PC-3 (cell line): ENCODE measurements at regions not wholly inside any gene's neighbourhood (a gene's known extent, or its start where the extent isn't known, plus 50 kb on each side); places are given as distances from the start of the nearest gene placed in this dataset.

Source experiments
- ATAC-seq: fragments of 200-7000 bp; cut with Tn5 transposase; 2 replicates; pipeline ENCODE4 v1.9.1; 2020; ENCODE audit warnings: mild to moderate bottlenecking, moderate library complexity
- BruUV-seq: library from RNA; stranded (reverse); fragments of 400-500 nt; replicated peaks from 2 replicates; lab custom pipeline; 2021; lab: Mats Ljungman, UMichigan
- CTCF ChIA-PET: fragments of 300-600 bp; sonication (Branson Sonifier 250); formaldehyde crosslinking; loops from one replicate; lab custom pipeline; 2022; ENCODE audit warnings: antibody characterized with exemption; lab: Charles Lee
- POLR2A ChIA-PET: fragments of 300-600 bp; sonication (Branson Sonifier 250); formaldehyde crosslinking; loops from one replicate; lab custom pipeline; 2022; ENCODE audit warnings: antibody characterized with exemption; ENCODE audit not compliant: unreplicated experiment; lab: Charles Lee
- DNase-seq: peaks from one replicate; pipeline ENCODE4 v3.0.0-alpha.2; 2015
- H2AFZ ChIP-seq: fragments of 300-600 bp; sonication (generic); 2 replicates; pipeline ENCODE4 v1.6.0; 2016; ENCODE audit warnings: antibody characterized with exemption, low read length
- H3F3A ChIP-seq: fragments of 300-600 bp; sonication (generic); one replicate; pipeline ENCODE4 v1.6.0; 2017; ENCODE audit warnings: antibody characterized with exemption, low read length, control low read depth, mild to moderate bottlenecking; ENCODE audit not compliant: unreplicated experiment
- H3K27ac ChIP-seq: fragments of 300-600 bp; sonication (generic); 2 replicates; pipeline ENCODE4 v1.5.1; 2016; ENCODE audit warnings: mild to moderate bottlenecking, low read length
- H3K27me3 ChIP-seq: fragments of 300-600 bp; sonication (generic); 2 replicates; pipeline ENCODE4 v1.6.1; 2016; ENCODE audit warnings: low read length, mixed read lengths
- H3K36me3 ChIP-seq: fragments of 300-600 bp; sonication (generic); 2 replicates; pipeline ENCODE4 v1.6.1; 2016; ENCODE audit warnings: low read depth, mixed run types, low read length, mixed read lengths
- H3K4me1 ChIP-seq: fragments of 300-600 bp; sonication (generic); 2 replicates; pipeline ENCODE4 v1.5.1; 2016; ENCODE audit warnings: low read length; ENCODE audit not compliant: insufficient read depth
- H3K4me2 ChIP-seq: fragments of 300-600 bp; sonication (generic); 2 replicates; pipeline ENCODE4 v1.6.0; 2016; ENCODE audit warnings: low read length
- H3K4me3 ChIP-seq: fragments of 300-600 bp; sonication (generic); 2 replicates; pipeline ENCODE4 v1.5.1; 2016; ENCODE audit warnings: mild to moderate bottlenecking, low read length, mixed read lengths
- H3K79me2 ChIP-seq: fragments of 300-600 bp; sonication (generic); 2 replicates; pipeline ENCODE4 v1.6.1; 2017; ENCODE audit warnings: low read length, mixed read lengths
- H3K9ac ChIP-seq: fragments of 300-600 bp; sonication (generic); 2 replicates; pipeline ENCODE4 v1.6.0; 2016; ENCODE audit warnings: mild to moderate bottlenecking, low read length
- H3K9me2 ChIP-seq: fragments of 300-600 bp; sonication (generic); replicated peaks from 2 replicates; pipeline ENCODE4 v1.6.1; 2016; ENCODE audit warnings: mixed run types, low read length, mixed read lengths
- H3K9me3 ChIP-seq: fragments of 300-600 bp; sonication (generic); 2 replicates; pipeline ENCODE4 v1.6.1; 2016; ENCODE audit warnings: low read length, mixed read lengths
- H4K20me1 ChIP-seq: fragments of 300-600 bp; sonication (generic); 2 replicates; pipeline ENCODE4 v1.6.1; 2016; ENCODE audit warnings: low read length, mixed read lengths
- CTCF ChIP-seq: fragments of 300-600 bp; sonication (generic); conservative IDR thresholded peaks from 2 replicates; pipeline ENCODE4 v1.5.1; 2017; ENCODE audit warnings: antibody characterized with exemption, low read depth, mild to moderate bottlenecking, low read length
- EZH2 ChIP-seq: fragments of 300-600 bp; sonication (generic); IDR thresholded peaks from one replicate; pipeline ENCODE4 v1.6.1; 2017; ENCODE audit warnings: antibody characterized with exemption, mild to moderate bottlenecking, low read length; ENCODE audit not compliant: unreplicated experiment
- EZH2phosphoT487 ChIP-seq: fragments of 300-600 bp; sonication (generic); IDR thresholded peaks from 2 replicates; pipeline ENCODE4 v1.6.1; 2018; ENCODE audit warnings: mild to moderate bottlenecking, antibody characterized with exemption, low read length, borderline replicate concordance
- intact Hi-C: fragments of 100-400 bp; cut with micrococcal nuclease; formaldehyde crosslinking; loops from 2 replicates; pipeline ENCODE4 v1.9.0; 2023

GRCh38 chr13:76729691-76730090 is 156.5 kb downstream of the KCTD12 start:
- H2AFZ ChIP-seq: no peak overlapping the region
- H3K79me2 ChIP-seq: no peaks in the 10 kb centered on the region
- no peak overlapping the region for H3K4me3 ChIP-seq
- H3K36me3 ChIP-seq: no peaks in the 10 kb centered on the region
- ChIA-PET POLR2A (no interaction called here), CTCF (no interaction called here)
- H3K4me1 ChIP-seq: no peaks in the 10 kb centered on the region
- ATAC-seq (no peak), DNase-seq (no peak)
- H3K27me3 ChIP-seq: peaks cover 8% of the 10 kb centered on the region; the same call in 1 of the 2 replicates
- H3K9me2 ChIP-seq: no peaks in the 10 kb centered on the region
- H3K9ac ChIP-seq: no peak overlapping the region
- H3K9me3 ChIP-seq: no peaks in the 10 kb centered on the region
- no peaks in the 10 kb centered on the region for H3F3A ChIP-seq
- BruUV-seq: no TSS peak
- H4K20me1 ChIP-seq: no peaks in the 10 kb centered on the region
- no peak overlapping the region for H3K27ac ChIP-seq
- intact Hi-C loops: no loop called here
- H3K4me2 ChIP-seq: no peak overlapping the region
- TF ChIP-seq EZH2phosphoT487: no peak

GRCh38 chr13:76725896-76726295 is 160.3 kb downstream of the KCTD12 start:
- Histone ChIP-seq H3K27ac (no peak overlapping the region), H4K20me1 (no peaks in the 10 kb centered on the region), H3K9me3 (no peaks in the 10 kb centered on the region), H3F3A (no peaks in the 10 kb centered on the region), H2AFZ (no peak overlapping the region), H3K4me1 (no peaks in the 10 kb centered on the region), H3K36me3 (no peaks in the 10 kb centered on the region), H3K27me3 (0 out of 2 replicates have a peak, but pooled peaks cover 6% of the 10 kb centered on the region), H3K9me2 (no peaks in the 10 kb centered on the region), H3K4me3 (no peak overlapping the region), H3K9ac (no peak overlapping the region), H3K4me2 (no peak overlapping the region), H3K79me2 (no peaks in the 10 kb centered on the region)
- CTCF ChIA-PET: no interaction called here
- TF ChIP-seq EZH2 (no peak), EZH2phosphoT487 (no peak), CTCF (no peak)
- no TSS peak for BruUV-seq
- no peak for DNase-seq
- intact Hi-C loops: no loop called here
- ATAC-seq: no peak
- POLR2A ChIA-PET: no interaction called here

GRCh38 chr13:76725211-76725610 is 161.0 kb downstream of the KCTD12 start:
- Histone ChIP-seq H2AFZ (no peak overlapping the region), H4K20me1 (no peaks in the 10 kb centered on the region), H3K9me3 (no peaks in the 10 kb centered on the region), H3K4me1 (no peaks in the 10 kb centered on the region), H3F3A (no peaks in the 10 kb centered on the region), H3K9me2 (no peaks in the 10 kb centered on the region), H3K27me3 (0 out of 2 replicates have a peak, but pooled peaks cover 6% of the 10 kb centered on the region), H3K36me3 (no peaks in the 10 kb centered on the region), H3K9ac (no peak overlapping the region), H3K4me2 (no peak overlapping the region), H3K79me2 (no peaks in the 10 kb centered on the region), H3K27ac (no peak overlapping the region), H3K4me3 (no peak overlapping the region)
- BruUV-seq: no TSS peak
- no peak for ATAC-seq
- TF ChIP-seq EZH2 (no peak), CTCF (no peak), EZH2phosphoT487 (no peak)
- DNase-seq: no peak
- CTCF ChIA-PET: no interaction called here
- POLR2A ChIA-PET: interaction anchor here (0.7 kb wide), 1 partner anchor 26 kb away, joined by 3 read pairs; no protein-coding TSS in a partner anchor
- intact Hi-C loops: no loop called here
